ENCODE measurements at regions not wholly inside any gene's neighbourhood (a gene's known extent, or its start where the extent isn't known, plus 50 kb on each side); places are given as distances from the start of the nearest gene placed in this dataset.
"Not testable (repeated sequence)": the region's sequence is repeated elsewhere in the genome, so short reads cannot be mapped to it uniquely, and the experiment has no call there.

- H3K4me1 Mint-ChIP-seq; H3K27me3 ChIP-seq (ENCODE audit: insufficient read depth, low read length); H3K4ac ChIP-seq (ENCODE audit: low read depth, low read length); H3K18ac ChIP-seq (ENCODE audit: insufficient read length, low read depth, low read length); H4K91ac ChIP-seq (ENCODE audit: insufficient read length, low read depth, low read length); H3K9me3 ChIP-seq (ENCODE audit: control insufficient read depth, low read depth, low read length); H3K23me2 ChIP-seq (ENCODE audit: insufficient read length, low read depth, low read length, poor library complexity, severe bottlenecking); H4K20me1 ChIP-seq (ENCODE audit: control insufficient read depth, insufficient read depth, insufficient read length); H3K79me1 ChIP-seq (ENCODE audit: insufficient read depth, low read depth, low read length, poor library complexity, severe bottlenecking); H3K23ac ChIP-seq (ENCODE audit: insufficient read length, low read depth, low read length); H3K27ac Mint-ChIP-seq; H2BK5ac ChIP-seq (ENCODE audit: insufficient read length, low read length); H3T11ph ChIP-seq (ENCODE audit: low read length); H3K14ac ChIP-seq (ENCODE audit: insufficient read depth, low read length); H3K4me2 ChIP-seq (ENCODE audit: insufficient read depth, insufficient read length, low read length); H2AK5ac ChIP-seq (ENCODE audit: insufficient read length, low read length); H3K4me3 Mint-ChIP-seq; H3K36me3 Mint-ChIP-seq (ENCODE audit: insufficient read depth in 1 of 3, low read depth in 3 of 3); H3K9ac ChIP-seq (ENCODE audit: extremely low read depth, insufficient read length, low read length); H4K8ac ChIP-seq (replicated peaks; ENCODE audit: insufficient read length, low read depth, low read length); H2BK12ac ChIP-seq (ENCODE audit: insufficient read length, low read depth, low read length); H2BK15ac ChIP-seq (ENCODE audit: low read depth, low read length); DNase-seq; H2BK120ac ChIP-seq (ENCODE audit: low read depth, low read length, poor library complexity, severe bottlenecking); H2AFZ ChIP-seq (ENCODE audit: low read length); H4K5ac ChIP-seq (ENCODE audit: insufficient read length, low read depth, low read length); H3K56ac ChIP-seq (ENCODE audit: insufficient read length, low read depth, low read length); H3K79me2 ChIP-seq (ENCODE audit: insufficient read depth, low read length); H3K4me1 ChIP-seq (ENCODE audit: insufficient read depth, low read length); H3K27ac ChIP-seq (ENCODE audit: insufficient read length, low read depth, low read length); H2BK20ac ChIP-seq (ENCODE audit: low read depth, low read length, poor library complexity, severe bottlenecking); H3K27me3 Mint-ChIP-seq (ENCODE audit: low read depth): not testable (repeated sequence)
- no CpG with 5 or more reads among the region's 7 CpGs for WGBS (ENCODE audit: extremely low coverage, insufficient read length, low lambda C conversion rate)
- H3K9me3 Mint-ChIP-seq = peaks cover 5 to 11% of the 10 kb centered on the region in 2 experiments
These were observed 2844.6 kb downstream of the RPIA start for GRCh38 chr2:91536109-91536508.

- H3K4me1 Mint-ChIP-seq; H3K27me3 Mint-ChIP-seq (ENCODE audit: low read depth); H3K4me2 ChIP-seq (ENCODE audit: insufficient read depth, insufficient read length, low read length); H3K4me3 Mint-ChIP-seq; H4K91ac ChIP-seq (ENCODE audit: insufficient read length, low read depth, low read length); H3K14ac ChIP-seq (ENCODE audit: insufficient read depth, low read length); H3K27ac Mint-ChIP-seq; H3K9me3 ChIP-seq (ENCODE audit: control insufficient read depth, low read depth, low read length); H2BK15ac ChIP-seq (ENCODE audit: low read depth, low read length); H2BK12ac ChIP-seq (ENCODE audit: insufficient read length, low read depth, low read length); H4K8ac ChIP-seq (replicated peaks; ENCODE audit: insufficient read length, low read depth, low read length); H3K18ac ChIP-seq (ENCODE audit: insufficient read length, low read depth, low read length); H3K23me2 ChIP-seq (ENCODE audit: insufficient read length, low read depth, low read length, poor library complexity, severe bottlenecking); DNase-seq; H4K5ac ChIP-seq (ENCODE audit: insufficient read length, low read depth, low read length); H2BK5ac ChIP-seq (ENCODE audit: insufficient read length, low read length); H3K23ac ChIP-seq (ENCODE audit: insufficient read length, low read depth, low read length); H3K36me3 Mint-ChIP-seq (ENCODE audit: insufficient read depth in 1 of 3, low read depth in 3 of 3); H2BK120ac ChIP-seq (ENCODE audit: low read depth, low read length, poor library complexity, severe bottlenecking); H3K27me3 ChIP-seq (ENCODE audit: insufficient read depth, low read length); H3K4me1 ChIP-seq (ENCODE audit: insufficient read depth, low read length); H3K56ac ChIP-seq (ENCODE audit: insufficient read length, low read depth, low read length); H3K4ac ChIP-seq (ENCODE audit: low read depth, low read length); H2BK20ac ChIP-seq (ENCODE audit: low read depth, low read length, poor library complexity, severe bottlenecking); H3T11ph ChIP-seq (ENCODE audit: low read length); H4K20me1 ChIP-seq (ENCODE audit: control insufficient read depth, insufficient read depth, insufficient read length); H3K79me1 ChIP-seq (ENCODE audit: insufficient read depth, low read depth, low read length, poor library complexity, severe bottlenecking); H2AK5ac ChIP-seq (ENCODE audit: insufficient read length, low read length); H3K27ac ChIP-seq (ENCODE audit: insufficient read length, low read depth, low read length); H2AFZ ChIP-seq (ENCODE audit: low read length); H3K79me2 ChIP-seq (ENCODE audit: insufficient read depth, low read length); H3K9ac ChIP-seq (ENCODE audit: extremely low read depth, insufficient read length, low read length): not testable (repeated sequence)
- H3K9me3 Mint-ChIP-seq = peaks cover 5 to 11% of the 10 kb centered on the region in 2 experiments
- no CpG with 5 or more reads among the region's 17 CpGs for WGBS (ENCODE audit: extremely low coverage, insufficient read length, low lambda C conversion rate)
These were observed 2845.2 kb downstream of the RPIA start for GRCh38 chr2:91536549-91537263.
